Sigmoid colon (tissue), 4 donors: ENCODE measurements at regions not wholly inside any gene's neighbourhood (a gene's known extent, or its start where the extent isn't known, plus 50 kb on each side); places are given as distances from the start of the nearest gene placed in this dataset.

Experiments
- EP300 ChIP-seq, 4 donors: sonication (generic); formaldehyde crosslinking; IDR thresholded peaks; one replicate each; pipeline ENCODE4 v1.6.1; 2017; ENCODE audit warnings: antibody characterized with exemption in 4 of 4
- POLR2A ChIP-seq, 2 donors: fragments of 450-650 bp; IDR thresholded peaks; one replicate each; pipeline ENCODE4 v1.6.1; 2016; ENCODE audit warnings: antibody characterized with exemption in 2 of 2, mild to moderate bottlenecking in 2 of 2, moderate library complexity in 2 of 2
- POLR2AphosphoS5 ChIP-seq, 4 donors: sonication (generic); formaldehyde crosslinking; IDR thresholded peaks; one replicate each; pipeline ENCODE4 v1.6.1; 2017; ENCODE audit warnings: antibody characterized with exemption in 4 of 4
- TF ChIP-seq, protein P1 (sequence below), 4 experiments: fragments of 450-650 bp in 3 of 4; fragments of 200-600 bp in 1 of 4; IDR thresholded peaks; one replicate each; pipeline ENCODE4 v1.5.1; 2016 to 2019; ENCODE audit warnings: antibody characterized with exemption in 4 of 4, mild to moderate bottlenecking in 3 of 4, moderate library complexity in 2 of 4

DNA sequence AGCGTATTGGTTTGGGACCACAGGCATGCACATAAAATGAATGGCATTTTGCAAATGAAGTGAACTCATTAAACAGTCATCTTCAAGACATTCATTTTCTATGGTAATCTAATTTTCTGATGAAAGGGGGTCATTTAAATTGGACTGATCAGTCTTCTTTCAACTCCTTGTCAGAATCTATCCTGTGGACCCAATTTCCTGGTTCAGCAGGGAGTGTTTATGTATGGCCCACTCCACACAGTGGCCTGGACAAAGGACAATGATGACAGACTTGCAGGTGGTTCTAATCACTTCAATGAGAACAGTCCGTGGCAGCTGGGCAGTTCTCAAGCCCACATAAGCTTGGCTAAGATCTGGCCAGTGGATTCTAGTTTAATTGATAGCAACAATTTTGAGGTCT is 448.1 kb downstream of the DCDC2C start:
- TF ChIP-seq POLR2A (IDR thresholded peaks at IDR 0.05) (no peak), EP300 (IDR thresholded peaks at IDR 0.05) (no peak), POLR2AphosphoS5 (IDR thresholded peaks at IDR 0.05) (no peak)
- TF ChIP-seq, protein P1, sequence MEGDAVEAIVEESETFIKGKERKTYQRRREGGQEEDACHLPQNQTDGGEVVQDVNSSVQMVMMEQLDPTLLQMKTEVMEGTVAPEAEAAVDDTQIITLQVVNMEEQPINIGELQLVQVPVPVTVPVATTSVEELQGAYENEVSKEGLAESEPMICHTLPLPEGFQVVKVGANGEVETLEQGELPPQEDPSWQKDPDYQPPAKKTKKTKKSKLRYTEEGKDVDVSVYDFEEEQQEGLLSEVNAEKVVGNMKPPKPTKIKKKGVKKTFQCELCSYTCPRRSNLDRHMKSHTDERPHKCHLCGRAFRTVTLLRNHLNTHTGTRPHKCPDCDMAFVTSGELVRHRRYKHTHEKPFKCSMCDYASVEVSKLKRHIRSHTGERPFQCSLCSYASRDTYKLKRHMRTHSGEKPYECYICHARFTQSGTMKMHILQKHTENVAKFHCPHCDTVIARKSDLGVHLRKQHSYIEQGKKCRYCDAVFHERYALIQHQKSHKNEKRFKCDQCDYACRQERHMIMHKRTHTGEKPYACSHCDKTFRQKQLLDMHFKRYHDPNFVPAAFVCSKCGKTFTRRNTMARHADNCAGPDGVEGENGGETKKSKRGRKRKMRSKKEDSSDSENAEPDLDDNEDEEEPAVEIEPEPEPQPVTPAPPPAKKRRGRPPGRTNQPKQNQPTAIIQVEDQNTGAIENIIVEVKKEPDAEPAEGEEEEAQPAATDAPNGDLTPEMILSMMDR (IDR thresholded peaks at IDR 0.05) = no peak
